ENCODE measurements at regions not wholly inside any gene's neighbourhood (a gene's known extent, or its start where the extent isn't known, plus 50 kb on each side); places are given as distances from the start of the nearest gene placed in this dataset.

- DNase-seq: no peak
These were observed 784.8 kb downstream of the KCNA4 start for GRCh38 chr11:29231991-29232390.

- DNase-seq: no peak
These were observed 785.2 kb downstream of the KCNA4 start for GRCh38 chr11:29231586-29231985.

GRCh38 chr11:29227811-29228210, 789.0 kb downstream of the KCNA4 start:
- DNase-seq: peak; percentile 27

GRCh38 chr11:29224739-29225384, 792.0 kb downstream of the KCNA4 start:
- DNase-seq: peak; percentile 14

- DNase-seq: peak; percentile 6
These were observed 797.3 kb downstream of the KCNA4 start for GRCh38 chr11:29219531-29219930.

- DNase-seq: no peak
These were observed 798.9 kb downstream of the KCNA4 start for GRCh38 chr11:29217901-29218300.

- DNase-seq: no peak
These were observed 802.0 kb downstream of the KCNA4 start for GRCh38 chr11:29214833-29215232.

- DNase-seq: no peak
These were observed 805.6 kb downstream of the KCNA4 start for GRCh38 chr11:29211202-29211601.

- DNase-seq: no peak
These were observed 806.4 kb downstream of the KCNA4 start for GRCh38 chr11:29210426-29210825.

GRCh38 chr11:29208117-29208516, 808.7 kb downstream of the KCNA4 start:
- no peak for DNase-seq

- DNase-seq: no peak
These were observed 815.9 kb downstream of the KCNA4 start for GRCh38 chr11:29200791-29201562.

GRCh38 chr11:29190313-29190712, 826.5 kb downstream of the KCNA4 start:
- DNase-seq: no peak

- DNase-seq: no peak
These were observed 829.6 kb downstream of the KCNA4 start for GRCh38 chr11:29187215-29187614.

GRCh38 chr11:29184939-29185890, 831.6 kb downstream of the KCNA4 start:
- DNase-seq: peak; percentile 97

GRCh38 chr11:29183301-29183700, 833.5 kb downstream of the KCNA4 start:
- DNase-seq: no peak

GRCh38 chr11:29173660-29174062, 843.2 kb downstream of the KCNA4 start:
- peak; percentile 97 for DNase-seq

- DNase-seq: peak; percentile 69
These were observed 845.4 kb downstream of the KCNA4 start for GRCh38 chr11:29171360-29171950.

GRCh38 chr11:29166306-29166705, 850.5 kb downstream of the KCNA4 start:
- DNase-seq: no peak

- DNase-seq: no peak
These were observed 853.6 kb downstream of the KCNA4 start for GRCh38 chr11:29163231-29163630.

- DNase-seq: no peak
These were observed 854.3 kb downstream of the KCNA4 start for GRCh38 chr11:29162491-29162890.

GRCh38 chr11:29161191-29161590, 855.6 kb downstream of the KCNA4 start:
- DNase-seq: peak; percentile 53

GRCh38 chr11:29159552-29160465, 857.0 kb downstream of the KCNA4 start:
- DNase-seq: peak; percentile 80
